HL-60 (cell line): ENCODE measurements at regions not wholly inside any gene's neighbourhood (a gene's known extent, or its start where the extent isn't known, plus 50 kb on each side); places are given as distances from the start of the nearest gene placed in this dataset.

ENCODE experiments used
- DNase-seq, 2 experiments: peaks; one replicate each; pipeline ENCODE4 v3.0.0-alpha.2; 2010 to 2020; ENCODE audit warnings: low read depth in 1 of 2, low spot score in 1 of 2
- H3K27ac ChIP-seq: fragments of 250-450 bp; sonication (Bioruptor Pico); replicated peaks from 2 replicates; pipeline ENCODE4 v1.5.1; 2020; ENCODE audit warnings: mild to moderate bottlenecking, moderate library complexity
- H3K27me3 ChIP-seq: fragments of 250-450 bp; sonication (Bioruptor Pico); 2 replicates; pipeline ENCODE4 v1.5.1; 2021; ENCODE audit warnings: mild to moderate bottlenecking, moderate library complexity; ENCODE audit not compliant: insufficient read depth, poor library complexity, severe bottlenecking
- H3K4me3 ChIP-seq: replicated peaks from 2 replicates; pipeline ENCODE4 v1.5.1; 2011; ENCODE audit warnings: mild to moderate bottlenecking, control low read depth, low read length; ENCODE audit not compliant: insufficient read depth
- GABPA ChIP-seq: IDR thresholded peaks from 2 replicates; pipeline ENCODE4 v1.6.1; 2012; ENCODE audit warnings: low read depth
- POLR2AphosphoS5 ChIP-seq: IDR thresholded peaks from 2 replicates; pipeline ENCODE4 v1.6.1; 2012; ENCODE audit warnings: low read depth
- SPI1 ChIP-seq: IDR thresholded peaks from 2 replicates; pipeline ENCODE4 v1.6.1; 2012; ENCODE audit warnings: low read depth, mild to moderate bottlenecking, borderline replicate concordance
- TF ChIP-seq, protein P1 (sequence below): IDR thresholded peaks from 2 replicates; pipeline ENCODE4 v1.6.1; 2012; ENCODE audit warnings: low read depth; ENCODE audit not compliant: insufficient replicate concordance
- TF ChIP-seq, protein P2 (sequence below): IDR thresholded peaks from one replicate; pipeline ENCODE4 v1.5.1; 2011; ENCODE audit warnings: low read length, control low read depth, inconsistent platforms; ENCODE audit not compliant: insufficient read depth

DNA sequence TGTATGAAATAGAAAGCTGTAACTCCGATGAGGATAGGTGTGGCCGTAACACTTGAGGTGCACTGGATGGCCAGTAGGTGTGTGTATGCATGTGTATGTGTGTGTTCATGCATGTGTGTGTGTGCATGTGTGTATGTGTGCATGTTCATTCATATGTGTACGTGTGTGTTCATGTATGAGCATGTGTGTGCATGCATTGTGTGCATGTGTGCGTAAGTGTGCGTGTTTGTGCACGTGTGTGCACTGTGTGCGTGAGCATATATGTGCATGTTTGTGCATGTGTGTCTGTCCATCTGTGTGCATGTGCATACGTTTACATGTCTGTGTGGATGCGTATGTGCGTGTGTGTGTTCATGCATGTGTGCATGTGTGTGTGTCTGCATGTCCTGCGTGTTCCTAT lies 145.5 kb downstream of the C16orf95 start:
- H3K27me3 ChIP-seq, result no peaks in the 10 kb centered on the region
- DNase-seq, result no peak
- no peak overlapping the region for H3K27ac ChIP-seq
- H3K4me3 ChIP-seq, result no peak overlapping the region
- no peak for TF ChIP-seq GABPA
- TF ChIP-seq SPI1, result no peak
- TF ChIP-seq POLR2AphosphoS5, result no peak
- TF ChIP-seq, protein P1, sequence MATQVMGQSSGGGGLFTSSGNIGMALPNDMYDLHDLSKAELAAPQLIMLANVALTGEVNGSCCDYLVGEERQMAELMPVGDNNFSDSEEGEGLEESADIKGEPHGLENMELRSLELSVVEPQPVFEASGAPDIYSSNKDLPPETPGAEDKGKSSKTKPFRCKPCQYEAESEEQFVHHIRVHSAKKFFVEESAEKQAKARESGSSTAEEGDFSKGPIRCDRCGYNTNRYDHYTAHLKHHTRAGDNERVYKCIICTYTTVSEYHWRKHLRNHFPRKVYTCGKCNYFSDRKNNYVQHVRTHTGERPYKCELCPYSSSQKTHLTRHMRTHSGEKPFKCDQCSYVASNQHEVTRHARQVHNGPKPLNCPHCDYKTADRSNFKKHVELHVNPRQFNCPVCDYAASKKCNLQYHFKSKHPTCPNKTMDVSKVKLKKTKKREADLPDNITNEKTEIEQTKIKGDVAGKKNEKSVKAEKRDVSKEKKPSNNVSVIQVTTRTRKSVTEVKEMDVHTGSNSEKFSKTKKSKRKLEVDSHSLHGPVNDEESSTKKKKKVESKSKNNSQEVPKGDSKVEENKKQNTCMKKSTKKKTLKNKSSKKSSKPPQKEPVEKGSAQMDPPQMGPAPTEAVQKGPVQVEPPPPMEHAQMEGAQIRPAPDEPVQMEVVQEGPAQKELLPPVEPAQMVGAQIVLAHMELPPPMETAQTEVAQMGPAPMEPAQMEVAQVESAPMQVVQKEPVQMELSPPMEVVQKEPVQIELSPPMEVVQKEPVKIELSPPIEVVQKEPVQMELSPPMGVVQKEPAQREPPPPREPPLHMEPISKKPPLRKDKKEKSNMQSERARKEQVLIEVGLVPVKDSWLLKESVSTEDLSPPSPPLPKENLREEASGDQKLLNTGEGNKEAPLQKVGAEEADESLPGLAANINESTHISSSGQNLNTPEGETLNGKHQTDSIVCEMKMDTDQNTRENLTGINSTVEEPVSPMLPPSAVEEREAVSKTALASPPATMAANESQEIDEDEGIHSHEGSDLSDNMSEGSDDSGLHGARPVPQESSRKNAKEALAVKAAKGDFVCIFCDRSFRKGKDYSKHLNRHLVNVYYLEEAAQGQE, result no peak
- TF ChIP-seq, protein P2, sequence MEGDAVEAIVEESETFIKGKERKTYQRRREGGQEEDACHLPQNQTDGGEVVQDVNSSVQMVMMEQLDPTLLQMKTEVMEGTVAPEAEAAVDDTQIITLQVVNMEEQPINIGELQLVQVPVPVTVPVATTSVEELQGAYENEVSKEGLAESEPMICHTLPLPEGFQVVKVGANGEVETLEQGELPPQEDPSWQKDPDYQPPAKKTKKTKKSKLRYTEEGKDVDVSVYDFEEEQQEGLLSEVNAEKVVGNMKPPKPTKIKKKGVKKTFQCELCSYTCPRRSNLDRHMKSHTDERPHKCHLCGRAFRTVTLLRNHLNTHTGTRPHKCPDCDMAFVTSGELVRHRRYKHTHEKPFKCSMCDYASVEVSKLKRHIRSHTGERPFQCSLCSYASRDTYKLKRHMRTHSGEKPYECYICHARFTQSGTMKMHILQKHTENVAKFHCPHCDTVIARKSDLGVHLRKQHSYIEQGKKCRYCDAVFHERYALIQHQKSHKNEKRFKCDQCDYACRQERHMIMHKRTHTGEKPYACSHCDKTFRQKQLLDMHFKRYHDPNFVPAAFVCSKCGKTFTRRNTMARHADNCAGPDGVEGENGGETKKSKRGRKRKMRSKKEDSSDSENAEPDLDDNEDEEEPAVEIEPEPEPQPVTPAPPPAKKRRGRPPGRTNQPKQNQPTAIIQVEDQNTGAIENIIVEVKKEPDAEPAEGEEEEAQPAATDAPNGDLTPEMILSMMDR, result no peak

GRCh38 chr16:87172632-87173031 lies 144.6 kb downstream of the C16orf95 start:
- Histone ChIP-seq H3K27me3 (no peaks in the 10 kb centered on the region), H3K27ac (no peak overlapping the region), H3K4me3 (no peak overlapping the region)
- TF ChIP-seq SPI1, result no peak
- no peak for TF ChIP-seq GABPA
- no peak for TF ChIP-seq POLR2AphosphoS5
- TF ChIP-seq, protein P1, result no peak
- TF ChIP-seq, protein P2, result no peak
- DNase-seq, result no peak

GRCh38 chr16:87173294-87173893 lies 143.8 kb downstream of the C16orf95 start:
- DNase-seq, result no peak
- no peak overlapping the region for H3K27ac ChIP-seq
- H3K27me3 ChIP-seq, result no peaks in the 10 kb centered on the region
- TF ChIP-seq GABPA (no peak), SPI1 (no peak)
- TF ChIP-seq, protein P1, result no peak
- no peak overlapping the region for H3K4me3 ChIP-seq
